Karpas-422 (cell line): ENCODE measurements at regions not wholly inside any gene's neighbourhood (a gene's known extent, or its start where the extent isn't known, plus 50 kb on each side); places are given as distances from the start of the nearest gene placed in this dataset.

ENCODE experiments used
- DNase-seq: peaks from one replicate; pipeline ENCODE4 v3.0.0-alpha.2; 2015
- H2AFZ ChIP-seq: fragments of 200-600 bp; sonication (generic); 2 replicates; pipeline ENCODE4 v1.6.1; 2014; ENCODE audit warnings: antibody characterized with exemption, low read length, mixed read lengths
- H3K27ac ChIP-seq: fragments of 200-600 bp; sonication (generic); 2 replicates; pipeline ENCODE4 v1.5.1; 2014; ENCODE audit warnings: mild to moderate bottlenecking, low read length, moderate library complexity
- H3K27me3 ChIP-seq: fragments of 200-600 bp; sonication (generic); 2 replicates; pipeline ENCODE4 v1.6.1; 2014; ENCODE audit warnings: low read length, mixed read lengths
- H3K36me3 ChIP-seq: fragments of 200-600 bp; sonication (generic); 2 replicates; pipeline ENCODE4 v1.6.1; 2014; ENCODE audit warnings: low read length, mixed read lengths; ENCODE audit not compliant: insufficient read depth
- H3K4me1 ChIP-seq: fragments of 200-600 bp; sonication (generic); 2 replicates; pipeline ENCODE4 v1.6.1; 2014; ENCODE audit warnings: mild to moderate bottlenecking, low read length, mixed read lengths
- H3K4me2 ChIP-seq: fragments of 200-600 bp; sonication (generic); 2 replicates; pipeline ENCODE4 v1.6.1; 2014; ENCODE audit warnings: low read length, low read depth, mild to moderate bottlenecking; ENCODE audit not compliant: poor library complexity, severe bottlenecking
- H3K4me3 ChIP-seq: fragments of 200-600 bp; sonication (generic); 2 replicates; pipeline ENCODE4 v1.5.1; 2014; ENCODE audit warnings: mild to moderate bottlenecking, antibody characterized with exemption, low read length, mixed read lengths
- H3K79me2 ChIP-seq: fragments of 200-600 bp; sonication (generic); 2 replicates; pipeline ENCODE4 v1.6.1; 2014; ENCODE audit warnings: mild to moderate bottlenecking, low read length, mixed read lengths
- H3K9ac ChIP-seq: fragments of 200-600 bp; sonication (generic); 2 replicates; pipeline ENCODE4 v1.6.0; 2014; ENCODE audit warnings: low read length
- H3K9me2 ChIP-seq: fragments of 200-600 bp; sonication (generic), shearing (Covaris generic); replicated peaks from 2 replicates; pipeline ENCODE4 v1.6.0; 2014; ENCODE audit warnings: mild to moderate bottlenecking, low read length, moderate library complexity; ENCODE audit not compliant: insufficient read depth
- H3K9me3 ChIP-seq: fragments of 300-700, 200-600 bp; sonication (generic); 2 replicates; pipeline ENCODE4 v1.6.1; 2014; ENCODE audit warnings: low read length, mixed read lengths
- H4K20me1 ChIP-seq: fragments of 200-600 bp; sonication (generic); 2 replicates; pipeline ENCODE4 v1.6.1; 2014; ENCODE audit warnings: mild to moderate bottlenecking, antibody characterized with exemption, low read length, low read depth; ENCODE audit not compliant: insufficient read depth

- DNase-seq: no peak
- Histone ChIP-seq H3K9me2 (no peaks in the 10 kb centered on the region; the same call in none of the 2 replicates), H3K4me3 (no peak overlapping the region), H4K20me1 (no peaks in the 10 kb centered on the region), H3K9ac (no peak overlapping the region), H3K4me1 (no peaks in the 10 kb centered on the region), H3K27ac (no peak overlapping the region), H2AFZ (no peak overlapping the region), H3K27me3 (no peaks in the 10 kb centered on the region), H3K4me2 (no peak overlapping the region), H3K79me2 (no peaks in the 10 kb centered on the region), H3K36me3 (no peaks in the 10 kb centered on the region), H3K9me3 (peaks cover 12% of the 10 kb centered on the region)
These were observed 323.5 kb downstream of the IRX2 start for GRCh38 chr5:2427983-2428382.

GRCh38 chr5:2423634-2424033 is 327.8 kb downstream of the IRX2 start:
- peaks cover 16% of the 10 kb centered on the region for H3K9me3 ChIP-seq
- no peaks in the 10 kb centered on the region for H3K4me1 ChIP-seq
- no peak overlapping the region for H3K4me2 ChIP-seq
- no peaks in the 10 kb centered on the region for H3K36me3 ChIP-seq
- H3K4me3 ChIP-seq: no peak overlapping the region
- no peak for DNase-seq
- H3K79me2 ChIP-seq: no peaks in the 10 kb centered on the region
- H3K27me3 ChIP-seq: no peaks in the 10 kb centered on the region
- H3K9me2 ChIP-seq: no peaks in the 10 kb centered on the region; the same call in none of the 2 replicates
- no peaks in the 10 kb centered on the region for H4K20me1 ChIP-seq
- H2AFZ ChIP-seq: no peak overlapping the region
- H3K27ac ChIP-seq: no peak overlapping the region
- no peak overlapping the region for H3K9ac ChIP-seq

- H3K4me3 ChIP-seq: no peak overlapping the region
- H3K4me2 ChIP-seq: no peak overlapping the region
- H3K36me3 ChIP-seq: no peaks in the 10 kb centered on the region
- H3K9me2 ChIP-seq: no peaks in the 10 kb centered on the region
- no peak overlapping the region for H3K27ac ChIP-seq
- no peaks in the 10 kb centered on the region for H3K79me2 ChIP-seq
- H2AFZ ChIP-seq: no peak overlapping the region
- no peak overlapping the region for H3K9ac ChIP-seq
- H3K4me1 ChIP-seq: no peaks in the 10 kb centered on the region
- no peaks in the 10 kb centered on the region for H4K20me1 ChIP-seq
- no peak for DNase-seq
- no peaks in the 10 kb centered on the region for H3K27me3 ChIP-seq
- peaks cover 4% of the 10 kb centered on the region; the same call in 1 of the 2 replicates for H3K9me3 ChIP-seq
These were observed 334.2 kb downstream of the IRX2 start for GRCh38 chr5:2417301-2417700.

DNA sequence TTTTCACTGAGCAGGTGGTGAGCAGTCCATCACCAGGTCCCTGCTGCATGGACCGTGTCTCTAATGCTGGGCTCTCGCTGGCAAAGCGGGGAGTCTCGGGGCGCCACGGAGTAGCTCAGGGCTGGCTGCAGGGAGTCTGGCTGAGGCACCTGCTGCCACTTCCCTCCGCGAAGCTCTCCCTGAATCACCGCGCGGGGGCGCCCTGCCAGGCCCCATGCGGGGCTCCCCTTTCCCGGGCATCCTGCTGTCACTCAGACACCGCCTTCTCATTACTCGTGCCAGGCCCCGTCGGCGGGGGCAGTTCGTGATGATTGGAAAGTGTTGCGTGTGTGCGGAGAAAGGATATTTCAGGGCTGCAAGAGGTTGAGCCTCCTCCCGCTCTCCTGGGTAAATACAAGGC is 335.8 kb downstream of the IRX2 start:
- Histone ChIP-seq H3K4me3 (no peak overlapping the region), H3K9me2 (no peaks in the 10 kb centered on the region), H3K27ac (no peak overlapping the region), H2AFZ (no peak overlapping the region), H3K4me2 (no peak overlapping the region), H3K9ac (no peak overlapping the region), H3K9me3 (no peaks in the 10 kb centered on the region; the same call in 1 of the 2 replicates), H3K27me3 (no peaks in the 10 kb centered on the region), H3K79me2 (no peaks in the 10 kb centered on the region), H4K20me1 (no peaks in the 10 kb centered on the region), H3K4me1 (no peaks in the 10 kb centered on the region), H3K36me3 (no peaks in the 10 kb centered on the region)
- DNase-seq: no peak

GRCh38 chr5:2410451-2410850 is 341.0 kb downstream of the IRX2 start:
- Histone ChIP-seq H3K9ac (no peak overlapping the region), H3K27me3 (no peaks in the 10 kb centered on the region), H2AFZ (no peak overlapping the region), H3K4me3 (no peak overlapping the region), H3K4me1 (no peaks in the 10 kb centered on the region), H3K4me2 (no peak overlapping the region), H3K36me3 (no peaks in the 10 kb centered on the region), H3K9me2 (no peaks in the 10 kb centered on the region), H4K20me1 (no peaks in the 10 kb centered on the region), H3K79me2 (no peaks in the 10 kb centered on the region), H3K9me3 (no peaks in the 10 kb centered on the region; the same call in 1 of the 2 replicates), H3K27ac (no peak overlapping the region)
- no peak for DNase-seq

DNA sequence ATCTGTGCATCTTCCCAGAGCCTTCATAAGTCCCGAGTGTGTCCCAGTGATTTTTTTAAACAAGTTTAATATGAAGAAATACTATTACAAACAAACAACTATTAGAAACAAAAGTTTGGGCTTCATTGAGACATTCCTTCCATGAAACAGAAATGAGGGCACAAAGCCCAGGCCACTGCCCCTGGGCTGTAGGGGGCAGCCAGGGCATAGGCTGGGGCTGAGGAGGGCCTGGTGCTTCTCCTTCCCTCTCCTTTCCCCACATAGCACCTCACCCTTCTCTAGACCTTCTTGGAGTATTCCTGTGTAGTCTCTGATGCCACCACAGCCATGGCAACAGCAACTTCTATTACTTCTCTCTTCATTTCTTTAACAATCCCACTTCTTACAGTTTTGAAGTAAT is 348.2 kb downstream of the IRX2 start:
- Histone ChIP-seq H4K20me1 (no peaks in the 10 kb centered on the region), H3K4me1 (no peaks in the 10 kb centered on the region), H3K27me3 (no peaks in the 10 kb centered on the region), H3K79me2 (no peaks in the 10 kb centered on the region), H3K36me3 (no peaks in the 10 kb centered on the region), H2AFZ (no peak overlapping the region), H3K9me3 (no peaks in the 10 kb centered on the region), H3K9ac (no peak overlapping the region), H3K9me2 (no peaks in the 10 kb centered on the region), H3K27ac (no peak overlapping the region), H3K4me2 (no peak overlapping the region), H3K4me3 (no peak overlapping the region)
- no peak for DNase-seq

DNA sequence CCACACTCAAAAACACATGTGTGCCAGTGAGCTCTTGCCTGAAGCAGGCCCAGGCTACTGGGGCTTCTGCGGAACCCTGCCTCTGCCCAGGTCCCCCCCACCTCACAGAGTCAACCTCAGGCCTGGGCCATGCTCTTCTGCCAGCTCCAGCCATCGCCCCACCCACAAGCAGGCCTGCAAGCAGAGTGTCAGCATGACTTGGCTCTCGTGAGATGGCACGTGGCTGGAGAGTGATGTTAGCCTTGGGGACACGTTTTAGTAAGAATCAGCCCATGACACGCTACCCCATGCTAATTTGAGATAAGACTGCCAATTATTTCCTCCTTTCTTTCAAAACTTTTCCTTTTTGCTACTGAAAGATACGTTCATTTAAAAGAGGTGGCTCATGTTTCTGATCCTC is 351.7 kb downstream of the IRX2 start:
- Histone ChIP-seq H2AFZ (no peak overlapping the region), H3K79me2 (no peaks in the 10 kb centered on the region), H3K9me2 (no peaks in the 10 kb centered on the region), H3K9ac (no peak overlapping the region), H3K36me3 (no peaks in the 10 kb centered on the region), H3K27ac (no peak overlapping the region), H3K9me3 (no peaks in the 10 kb centered on the region), H3K4me3 (no peak overlapping the region), H3K4me1 (no peaks in the 10 kb centered on the region), H4K20me1 (no peaks in the 10 kb centered on the region), H3K27me3 (no peaks in the 10 kb centered on the region), H3K4me2 (no peak overlapping the region)
- no peak for DNase-seq

DNA sequence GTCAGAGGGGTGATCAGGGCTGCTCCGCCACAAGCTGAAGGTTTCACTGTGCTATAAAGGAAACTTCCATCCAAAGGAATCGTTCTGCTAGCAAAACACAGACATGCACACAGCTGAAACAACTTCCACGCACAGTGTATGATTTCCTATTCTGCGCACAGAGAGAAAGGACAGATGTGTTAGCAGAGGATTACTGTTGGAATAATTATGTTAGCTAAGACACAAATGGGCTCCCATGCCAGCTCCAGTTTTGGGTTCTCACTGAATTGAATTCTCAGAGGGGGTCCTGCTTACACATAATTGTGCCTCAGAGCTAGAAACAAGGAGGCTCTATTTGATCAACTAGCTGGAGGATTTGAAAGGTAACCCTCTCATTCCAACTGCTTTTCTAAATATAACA is 352.4 kb downstream of the IRX2 start:
- DNase-seq: no peak
- Histone ChIP-seq H2AFZ (no peak overlapping the region), H3K4me3 (no peak overlapping the region), H3K9me2 (no peaks in the 10 kb centered on the region), H3K36me3 (no peaks in the 10 kb centered on the region), H4K20me1 (no peaks in the 10 kb centered on the region), H3K27ac (no peak overlapping the region), H3K79me2 (no peaks in the 10 kb centered on the region), H3K27me3 (no peaks in the 10 kb centered on the region), H3K4me1 (no peaks in the 10 kb centered on the region), H3K4me2 (no peak overlapping the region), H3K9me3 (no peaks in the 10 kb centered on the region), H3K9ac (no peak overlapping the region)

DNA sequence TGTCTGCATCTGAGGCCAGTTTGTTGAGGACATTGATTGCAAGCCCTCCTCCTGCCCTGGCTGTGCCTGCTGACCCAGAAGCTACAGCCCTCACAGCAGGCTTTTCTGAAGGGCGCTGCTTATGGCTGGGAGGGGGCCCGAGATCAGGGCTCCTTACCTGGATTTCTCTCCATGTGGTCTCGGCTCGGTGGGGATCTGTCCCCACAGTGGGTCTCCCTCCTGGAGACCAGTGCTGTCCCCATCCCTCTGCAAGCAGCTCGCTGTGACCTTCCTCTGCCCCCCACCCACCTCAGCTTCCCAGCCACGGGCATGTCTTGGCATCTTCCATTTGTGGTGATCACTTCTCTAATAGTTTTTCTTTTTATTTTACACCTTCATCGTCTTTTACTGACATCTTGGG is 357.9 kb downstream of the IRX2 start:
- DNase-seq: no peak
- Histone ChIP-seq H3K27ac (no peak overlapping the region), H4K20me1 (no peaks in the 10 kb centered on the region), H3K9me2 (no peaks in the 10 kb centered on the region), H3K4me1 (no peaks in the 10 kb centered on the region), H3K79me2 (no peaks in the 10 kb centered on the region), H3K36me3 (no peaks in the 10 kb centered on the region), H3K27me3 (no peaks in the 10 kb centered on the region), H3K4me3 (no peak overlapping the region), H3K9me3 (no peaks in the 10 kb centered on the region), H3K4me2 (no peak overlapping the region), H3K9ac (no peak overlapping the region), H2AFZ (no peak overlapping the region)
